Pancreas (tissue), 10 donors: ENCODE measurements at regions not wholly inside any gene's neighbourhood (a gene's known extent, or its start where the extent isn't known, plus 50 kb on each side); places are given as distances from the start of the nearest gene placed in this dataset.
"Not testable (repeated sequence)": the region's sequence is repeated elsewhere in the genome, so short reads cannot be mapped to it uniquely, and the experiment has no call there.

ENCODE experiments used
- ATAC-seq, 4 donors: fragments of 200-7000 bp; cut with Tn5 transposase; one replicate each; pipeline versions ENCODE4 v1.8.0 to v1.9.1; 2020; ENCODE audit warnings: mild to moderate bottlenecking in 4 of 4, moderate library complexity in 4 of 4
- DNase-seq, 6 donors: peaks; one replicate each; pipeline ENCODE4 v3.0.0-alpha.2; 2020
- FAIRE-seq: peaks from 2 replicates; lab custom pipeline; 2012; peaks lifted over from hg19 to GRCh38; lab: Jason Lieb, UNC
- H3K27ac ChIP-seq, 4 donors: fragments of 200-600 bp; sonication (generic); 1 replicate in 3 of 4; 2 replicates in 1 of 4; pipeline versions ENCODE4 v1.5.0 to v1.8.0; 2020
- H3K27me3 ChIP-seq, 4 donors: fragments of 200-600 bp; one replicate each; pipeline ENCODE4 v1.8.0; 2021
- H3K36me3 ChIP-seq, 3 donors: fragments of 200-600 bp; sonication (generic) in 1 of 3; one replicate each; pipeline versions ENCODE4 v1.5.0 to v1.8.0; 2020 to 2021
- H3K4me1 ChIP-seq, 3 donors: fragments of 200-600 bp; one replicate each; pipeline ENCODE4 v1.8.0; 2021
- H3K4me3 ChIP-seq, 4 donors: fragments of 200-600 bp; sonication (generic) in 2 of 4; one replicate each; pipeline versions ENCODE4 v1.5.0 to v1.8.0; 2020 to 2021
- H3K9me3 ChIP-seq, 4 donors: fragments of 200-600 bp; one replicate each; pipeline ENCODE4 v1.8.0; 2021
- CTCF ChIP-seq, 4 donors: fragments of 200-600 bp; sonication (generic) in 3 of 4; IDR thresholded peaks; one replicate each; pipeline versions ENCODE4 v1.5.0 to v1.8.0; 2021; ENCODE audit warnings: antibody characterized with exemption in 4 of 4
- whole genome bisulfite sequencing, 2 donors: extraction: QIAGEN DNeasy Blood & Tissue Kit; methylation state at CpG; one replicate each; pipeline ENCODE4 v1.1.7; 2013; 5-methylcytosine and 5-hydroxymethylcytosine counted together
- intact Hi-C, 3 donors: fragments of 100-400 bp; cut with DNase I; formaldehyde crosslinking; loops; one replicate each; pipeline versions ENCODE4 v1.11.1 to v1.14.2; 2022
- donor health status: healthy with polysubstance abuse.
- donor health status: DM: no; HTN: no; CAD: no; lungs with moderate emphysema.
- donor health status: DM: no; HTN: no; CAD: no.
- donor health status: control.
- donor health status: control.
- donor health status: Bipolar disorder and iron deficiency.
- donor health status: DM: yes; HTN: yes; CAD: no.
- donor health status: DM: no; HTN: no; CAD: no.
- donor health status: DM: no; HTN: no; CAD: no.
- donor health status: DM: yes; HTN: yes; CAD: no.

GRCh38 chr16:65315081-65315780 lies 193.4 kb upstream of the CDH11 start:
- H3K27me3 ChIP-seq, result peaks cover 0 to 8% (median 0%) of the 10 kb centered on the region in 4 donors
- H3K4me3 ChIP-seq, result no peak overlapping the region
- FAIRE-seq, result no peak
- intact Hi-C loops, result no loop called here
- H3K9me3 ChIP-seq, result no peaks in the 10 kb centered on the region
- 49 to 59% methylated on average over 7 of the region's 7 CpGs for WGBS, 2 donors
- DNase-seq, result no peak
- no peaks in the 10 kb centered on the region for H3K36me3 ChIP-seq
- TF ChIP-seq CTCF (IDR thresholded peaks at IDR 0.05), result no peak
- ATAC-seq, result peak in 1 of 4 donors; percentile 46
- no peak overlapping the region for H3K27ac ChIP-seq
- H3K4me1 ChIP-seq, result no peaks in the 10 kb centered on the region

DNA sequence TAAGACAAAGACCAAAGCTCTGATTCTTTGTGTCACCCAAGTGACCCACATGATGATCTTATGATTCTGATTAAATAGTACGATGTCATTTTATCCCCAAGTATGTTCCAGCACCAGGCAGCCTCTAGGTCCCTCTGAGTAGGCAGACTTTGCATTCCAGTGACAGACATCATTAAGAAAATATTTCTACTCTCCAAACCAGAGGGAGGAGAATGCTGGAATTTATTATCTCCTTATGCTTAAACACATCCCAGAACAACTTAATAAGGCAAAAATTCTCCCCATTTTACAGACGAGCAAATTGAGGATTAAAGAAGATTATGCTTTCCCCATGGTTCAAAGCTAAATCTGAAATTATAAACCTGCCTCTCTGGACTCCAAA lies 192.8 kb upstream of the CDH11 start:
- WGBS, 2 donors, result 49 to 54% methylated on average over 2 of the region's 2 CpGs
- Histone ChIP-seq H3K4me1 (no peaks in the 10 kb centered on the region), H3K36me3 (no peaks in the 10 kb centered on the region), H3K9me3 (no peaks in the 10 kb centered on the region), H3K4me3 (no peak overlapping the region), H3K27ac (no peak overlapping the region), H3K27me3 (peaks cover 0 to 8% (median 0%) of the 10 kb centered on the region in 4 donors)
- no peak for ATAC-seq
- no peak for FAIRE-seq
- no peak for TF ChIP-seq CTCF (IDR thresholded peaks at IDR 0.05)
- intact Hi-C loops, result no loop called here
- no peak for DNase-seq

- DNase-seq (no peak), FAIRE-seq (no peak), ATAC-seq (no peak)
- H3K27me3 ChIP-seq, result peaks cover 0 to 8% (median 0%) of the 10 kb centered on the region in 4 donors
- no peaks in the 10 kb centered on the region for H3K36me3 ChIP-seq
- TF ChIP-seq CTCF (IDR thresholded peaks at IDR 0.05), result no peak
- no peak overlapping the region for H3K4me3 ChIP-seq
- H3K9me3 ChIP-seq, result no peaks in the 10 kb centered on the region
- intact Hi-C loops, result no loop called here
- no peak overlapping the region for H3K27ac ChIP-seq
- WGBS, 2 donors, result 62 to 76% methylated on average over 5 of the region's 5 CpGs
- no peaks in the 10 kb centered on the region for H3K4me1 ChIP-seq
Observed at GRCh38 chr16:65313936-65314626, 192.2 kb upstream of the CDH11 start.

DNA sequence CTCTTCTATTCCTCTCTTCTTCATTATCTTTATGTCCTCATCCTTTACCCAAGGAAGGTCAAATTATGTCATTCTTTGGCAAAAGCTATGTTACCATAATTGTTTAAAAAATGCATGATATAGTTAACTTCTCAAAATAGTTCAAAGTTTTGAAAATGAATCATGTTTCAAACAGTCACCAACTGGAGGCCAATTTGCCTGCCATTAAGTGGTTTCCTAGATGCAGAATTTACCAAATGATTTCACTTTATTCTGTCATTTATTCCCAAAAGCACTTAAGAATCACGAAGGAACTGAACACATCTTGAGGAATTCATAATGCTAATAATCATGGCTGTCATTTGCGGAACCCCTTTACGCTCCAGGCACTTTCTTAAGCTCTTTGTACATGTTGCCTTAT lies 190.9 kb upstream of the CDH11 start:
- no peaks in the 10 kb centered on the region for H3K36me3 ChIP-seq
- intact Hi-C loops, result no loop called here
- no peaks in the 10 kb centered on the region for H3K4me1 ChIP-seq
- WGBS, 2 donors, result 68 to 73% methylated on average over 3 of the region's 3 CpGs
- no peak overlapping the region for H3K27ac ChIP-seq
- H3K4me3 ChIP-seq, result no peak overlapping the region
- peaks cover 0 to 8% (median 0%) of the 10 kb centered on the region in 4 donors for H3K27me3 ChIP-seq
- DNase-seq (no peak), ATAC-seq (no peak), FAIRE-seq (no peak)
- no peak for TF ChIP-seq CTCF (IDR thresholded peaks at IDR 0.05)
- no peaks in the 10 kb centered on the region for H3K9me3 ChIP-seq

DNA sequence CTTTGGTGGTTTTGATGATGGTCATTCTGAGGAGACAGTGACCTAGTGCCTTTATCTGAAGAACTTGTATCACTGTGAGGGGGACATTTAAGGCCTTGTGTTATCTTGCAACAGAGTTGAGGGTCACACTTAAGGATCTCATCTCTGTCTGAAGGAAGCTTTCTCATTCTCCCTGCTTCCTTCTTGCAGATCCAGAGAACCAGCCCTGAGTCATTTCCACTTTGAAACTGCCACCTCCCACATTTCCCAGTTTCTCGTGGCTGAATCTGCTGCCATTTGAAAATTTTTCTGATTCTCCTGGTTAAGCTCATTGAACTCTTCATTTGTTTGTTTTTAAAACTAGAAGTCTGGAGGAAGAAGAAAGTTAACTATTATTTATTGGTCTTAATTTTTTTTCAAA lies 190.2 kb upstream of the CDH11 start:
- Histone ChIP-seq H3K4me3 (no peak overlapping the region), H3K27me3 (peaks cover 0 to 8% (median 0%) of the 10 kb centered on the region in 4 donors), H3K4me1 (no peaks in the 10 kb centered on the region), H3K36me3 (no peaks in the 10 kb centered on the region), H3K9me3 (no peaks in the 10 kb centered on the region), H3K27ac (no peak overlapping the region)
- FAIRE-seq, result no peak
- 25 to 28% methylated on average over 1 of the region's 1 CpG for WGBS, 2 donors
- TF ChIP-seq CTCF (IDR thresholded peaks at IDR 0.05), result no peak
- ATAC-seq, result no peak
- DNase-seq, result no peak
- intact Hi-C loops, result no loop called here

- FAIRE-seq, ATAC-seq, intact Hi-C loops, H3K27me3 ChIP-seq, H3K4me3 ChIP-seq, DNase-seq, H3K4me1 ChIP-seq, H3K36me3 ChIP-seq, H3K9me3 ChIP-seq, H3K27ac ChIP-seq: not testable (repeated sequence)
- 71 to 77% methylated on average over 1 of the region's 1 CpG for WGBS, 2 donors
Observed at GRCh38 chr16:65310491-65310890, 188.6 kb upstream of the CDH11 start.
